ENCODE measurements at regions not wholly inside any gene's neighbourhood (a gene's known extent, or its start where the extent isn't known, plus 50 kb on each side); places are given as distances from the start of the nearest gene placed in this dataset.

DNA sequence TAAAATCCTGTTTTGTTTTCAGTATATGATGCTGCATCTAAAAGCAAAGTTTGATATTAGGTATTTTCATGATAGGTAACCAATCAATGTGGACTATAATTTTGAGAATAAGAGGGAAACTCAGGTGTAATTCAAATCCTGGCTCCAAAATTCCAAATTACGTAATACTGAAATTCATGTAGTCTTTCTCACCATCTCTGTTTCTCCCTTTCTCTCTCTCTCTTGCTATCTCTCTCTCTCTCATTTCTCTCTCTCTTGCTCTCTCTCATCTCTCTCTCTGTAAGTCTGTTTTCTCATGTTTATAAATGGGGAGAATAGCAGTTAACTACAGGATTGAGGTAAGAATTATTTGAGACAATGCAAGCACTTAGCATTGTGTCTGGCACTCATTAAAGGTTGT is 401.1 kb upstream of the TLE4 start:
- DNase-seq, result no peak

DNA sequence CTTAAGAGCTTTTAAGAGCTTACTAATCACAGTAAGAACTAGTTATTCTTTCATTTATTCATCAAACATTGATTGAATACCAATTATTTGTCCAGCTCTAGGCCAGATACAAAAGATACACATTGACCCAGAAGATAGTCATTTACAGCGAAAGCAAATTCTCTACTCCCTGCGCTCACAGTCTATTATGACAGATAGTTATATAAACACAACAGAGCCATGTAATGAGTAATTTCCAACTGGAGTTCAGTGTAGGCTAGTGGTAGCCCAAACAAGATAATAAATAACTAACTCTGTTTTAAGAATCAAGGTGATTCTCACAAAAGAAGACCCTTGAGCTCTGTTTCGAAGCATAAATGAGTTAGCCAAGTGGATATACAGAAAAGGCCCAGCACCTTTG is 397.8 kb upstream of the TLE4 start:
- DNase-seq, result no peak

DNA sequence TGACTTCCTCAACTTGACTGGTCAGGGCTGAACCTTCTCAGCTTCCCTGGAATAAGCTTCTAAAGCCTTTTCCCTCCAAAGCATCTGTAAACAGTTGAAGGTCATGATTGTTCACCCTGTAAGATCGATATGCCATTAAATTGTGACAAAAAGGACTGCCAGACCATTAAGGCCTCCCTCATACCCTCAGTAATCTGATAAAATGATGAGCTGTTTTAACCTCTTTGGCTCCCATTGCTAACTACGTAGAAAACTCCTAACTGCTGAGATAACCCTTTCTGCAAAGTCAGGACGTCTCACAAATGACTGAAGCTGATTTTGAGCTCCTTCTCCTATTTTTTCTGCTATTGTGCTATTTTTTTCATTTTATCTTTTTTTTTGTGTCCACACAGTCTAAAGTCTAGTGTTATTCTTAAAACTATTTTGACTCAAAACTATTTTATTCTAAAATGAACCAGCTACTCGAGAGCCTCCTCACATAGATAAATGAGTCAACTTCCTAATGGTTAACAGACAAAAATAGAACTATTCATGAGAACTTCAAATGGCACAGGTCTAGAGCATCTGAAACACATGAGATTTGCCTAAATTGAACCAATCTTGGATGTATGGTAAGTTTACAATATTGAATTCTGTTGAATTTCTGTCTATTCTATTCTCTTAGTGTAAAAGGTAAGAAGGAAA is 395.6 kb upstream of the TLE4 start:
- DNase-seq, result no peak

DNA sequence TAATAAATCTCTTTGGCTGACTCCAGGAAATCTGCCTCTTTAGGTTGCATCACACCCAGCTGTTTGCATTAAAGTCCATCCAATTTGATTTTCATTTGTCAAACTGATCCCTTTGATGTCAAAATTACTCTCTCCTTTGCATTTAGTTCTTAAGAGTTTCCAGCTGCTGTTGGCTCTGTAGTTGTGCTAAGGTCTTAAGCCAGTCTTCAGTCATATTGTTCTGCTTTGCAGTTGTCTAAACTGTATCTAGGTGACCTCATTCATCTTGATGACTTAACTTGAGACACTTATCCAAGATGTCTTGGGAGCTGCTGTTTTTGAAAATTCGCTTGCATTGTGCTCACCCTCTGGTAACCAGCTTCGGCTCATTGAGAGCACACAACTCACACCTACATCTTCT is 386.9 kb upstream of the TLE4 start:
- no peak for DNase-seq

DNA sequence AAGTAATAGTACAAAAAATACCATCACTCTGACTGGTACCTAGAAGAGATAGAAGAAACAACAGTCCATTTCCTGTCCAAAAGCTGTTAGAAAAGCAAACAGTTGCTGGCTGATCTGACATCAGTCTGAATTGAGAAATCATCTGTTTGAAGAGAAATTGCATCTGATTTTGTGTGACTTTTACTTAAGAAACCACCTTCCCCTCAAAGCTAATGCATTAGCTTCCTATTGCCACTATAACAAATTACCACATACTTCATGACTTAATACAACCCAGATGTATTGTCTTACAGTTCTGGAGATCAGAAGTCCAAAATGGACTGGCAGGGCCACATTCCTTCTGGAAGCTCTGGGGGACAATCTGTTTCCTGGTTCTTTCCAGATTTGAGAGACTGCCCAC is 385.9 kb upstream of the TLE4 start:
- DNase-seq, result no peak

DNA sequence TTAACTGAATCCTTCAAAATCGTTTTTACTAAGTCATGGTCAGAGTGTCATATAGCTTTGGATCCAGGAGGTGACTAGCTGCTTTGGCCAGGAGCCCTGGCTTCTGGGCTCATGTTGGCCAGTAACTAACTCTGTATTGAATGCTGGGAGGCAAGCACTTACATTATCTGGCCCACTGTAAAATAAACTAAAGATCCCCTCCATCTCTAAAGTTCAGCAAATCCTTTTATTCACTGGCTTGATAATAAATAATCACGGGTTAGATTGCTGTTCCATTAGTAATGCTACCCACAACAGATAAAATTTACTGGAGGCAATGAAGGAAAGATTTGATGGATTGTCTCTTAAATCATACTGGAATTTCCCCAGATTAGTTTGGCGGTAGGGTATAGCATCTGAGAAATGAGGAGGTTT is 382.2 kb upstream of the TLE4 start:
- no peak for DNase-seq

DNA sequence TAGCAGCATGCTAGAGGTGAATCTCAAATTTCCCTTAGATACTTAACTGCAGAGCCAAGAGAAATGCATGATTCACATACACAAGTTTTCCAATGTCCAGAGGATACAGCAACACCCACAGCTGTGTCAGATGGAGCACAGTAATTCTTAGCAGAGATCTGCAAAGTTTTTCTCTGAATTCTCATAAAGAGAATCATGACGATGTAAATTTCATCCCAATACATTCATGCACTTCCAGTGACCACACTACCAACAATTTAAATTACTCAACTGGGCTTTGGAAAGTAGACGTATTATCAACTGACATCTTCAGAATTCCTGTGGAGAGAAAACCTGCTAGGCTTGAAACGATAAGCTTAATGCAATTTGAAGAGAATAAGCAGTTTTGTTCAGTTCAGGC is 378.8 kb upstream of the TLE4 start:
- DNase-seq, result no peak

DNA sequence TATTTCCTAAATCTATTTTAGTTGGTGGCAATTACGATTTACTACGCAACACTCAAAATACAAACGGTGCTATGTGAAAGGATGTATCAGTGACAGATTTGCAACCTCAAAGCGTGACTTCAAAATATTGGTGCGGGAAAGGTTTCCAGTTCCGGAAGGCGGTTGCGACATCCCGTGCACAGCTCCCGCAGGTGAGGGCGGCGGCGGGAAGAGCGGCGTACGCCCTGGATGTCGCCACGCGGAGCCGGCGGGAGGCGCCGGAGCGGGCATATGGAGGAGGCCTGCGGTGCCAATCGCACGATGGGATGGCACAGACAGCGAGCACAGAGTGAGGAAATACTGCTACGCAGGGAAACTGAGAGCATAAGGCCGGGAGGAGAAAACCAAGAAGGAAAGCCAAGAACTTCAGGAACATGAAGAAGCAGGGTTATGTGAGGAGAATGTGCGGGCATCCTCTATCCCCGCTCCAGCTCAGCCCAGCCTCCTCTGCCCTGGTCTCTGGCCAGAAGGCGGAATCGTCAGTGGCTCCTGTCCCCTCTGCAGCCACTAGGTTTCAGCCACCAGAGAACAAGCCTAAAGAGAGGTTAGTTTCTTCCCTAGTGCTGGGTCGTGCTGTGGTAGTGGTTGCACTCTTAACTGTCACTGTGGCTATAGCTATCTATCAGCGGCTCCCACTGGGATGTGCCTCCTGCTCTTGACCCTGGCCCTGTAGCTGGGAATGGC is 378.1 kb upstream of the TLE4 start:
- DNase-seq, result no peak

DNA sequence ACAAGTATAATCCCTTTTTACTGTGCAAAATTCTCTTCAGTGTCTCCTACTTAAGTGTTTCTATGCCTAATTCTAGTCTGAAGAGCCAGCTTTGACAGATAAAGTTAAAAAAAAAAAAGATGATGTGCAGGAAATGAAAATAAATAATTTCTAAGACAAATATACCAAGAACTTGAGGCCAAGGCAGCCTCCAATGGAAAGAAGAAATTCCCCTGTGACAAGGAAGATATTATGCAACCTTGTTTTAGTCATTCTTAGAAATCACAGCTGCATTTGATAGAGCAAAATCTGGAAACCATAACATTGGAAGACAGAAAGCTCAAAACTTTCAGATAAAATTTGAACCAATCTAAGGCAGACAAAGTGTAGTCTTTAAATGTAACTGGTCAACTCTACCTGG is 375.9 kb upstream of the TLE4 start:
- DNase-seq, result no peak

DNA sequence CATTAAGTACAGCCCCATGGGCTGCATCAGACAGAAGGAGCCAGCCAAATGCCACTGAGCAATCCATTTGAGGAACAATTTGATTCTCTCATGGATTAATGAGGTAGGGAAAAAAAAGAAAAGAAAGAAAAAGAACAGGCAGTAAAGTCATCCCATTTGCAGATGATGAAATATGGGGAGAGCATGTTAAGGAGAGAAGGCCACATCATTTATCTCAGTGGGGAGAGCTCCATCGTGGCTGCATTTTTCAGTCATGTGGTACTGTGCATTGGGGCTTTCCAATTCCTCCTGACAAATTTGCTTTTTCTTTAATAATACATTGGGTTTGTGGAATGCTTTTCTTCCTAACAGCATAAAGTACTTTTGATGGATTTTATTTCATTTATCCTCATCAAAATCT is 375.2 kb upstream of the TLE4 start:
- DNase-seq, result no peak

DNA sequence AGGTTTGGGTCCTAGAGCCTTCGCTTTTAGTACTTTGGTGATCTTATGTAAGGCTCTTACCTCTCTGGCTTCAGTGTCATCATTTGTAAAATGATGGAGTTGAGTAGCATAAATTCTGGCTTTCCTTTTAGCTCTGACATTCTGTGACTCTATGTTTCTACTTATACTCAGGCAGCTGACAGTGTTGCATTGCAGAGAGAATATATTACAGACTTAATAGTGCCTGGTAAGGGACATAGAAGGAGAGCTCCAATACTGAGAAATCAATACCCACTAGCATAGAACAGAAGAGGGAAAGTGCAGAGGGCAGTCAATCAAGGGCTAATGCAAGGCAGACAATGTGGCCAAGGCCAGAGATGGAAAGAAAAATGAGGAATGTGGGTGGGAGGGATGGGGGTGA is 371.4 kb upstream of the TLE4 start:
- no peak for DNase-seq

DNA sequence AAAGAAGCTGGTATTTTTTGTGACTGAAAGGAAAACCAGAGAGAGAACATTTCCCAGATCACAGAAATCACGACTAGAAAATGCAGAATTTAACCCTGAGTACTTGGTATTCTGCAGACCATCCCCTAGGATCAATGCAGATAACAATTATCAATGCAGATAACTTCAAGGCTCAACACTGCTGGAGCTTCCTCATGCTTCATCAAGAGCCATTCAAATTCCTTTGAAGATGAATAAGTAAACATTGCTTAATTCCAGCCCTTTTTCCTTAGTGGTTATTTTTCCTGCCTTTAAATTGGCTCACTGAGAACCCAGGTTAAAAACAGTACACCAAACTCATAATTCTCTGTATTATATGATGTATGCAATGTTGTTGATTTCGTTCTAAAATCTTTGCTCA is 370.1 kb upstream of the TLE4 start:
- DNase-seq, result no peak

DNA sequence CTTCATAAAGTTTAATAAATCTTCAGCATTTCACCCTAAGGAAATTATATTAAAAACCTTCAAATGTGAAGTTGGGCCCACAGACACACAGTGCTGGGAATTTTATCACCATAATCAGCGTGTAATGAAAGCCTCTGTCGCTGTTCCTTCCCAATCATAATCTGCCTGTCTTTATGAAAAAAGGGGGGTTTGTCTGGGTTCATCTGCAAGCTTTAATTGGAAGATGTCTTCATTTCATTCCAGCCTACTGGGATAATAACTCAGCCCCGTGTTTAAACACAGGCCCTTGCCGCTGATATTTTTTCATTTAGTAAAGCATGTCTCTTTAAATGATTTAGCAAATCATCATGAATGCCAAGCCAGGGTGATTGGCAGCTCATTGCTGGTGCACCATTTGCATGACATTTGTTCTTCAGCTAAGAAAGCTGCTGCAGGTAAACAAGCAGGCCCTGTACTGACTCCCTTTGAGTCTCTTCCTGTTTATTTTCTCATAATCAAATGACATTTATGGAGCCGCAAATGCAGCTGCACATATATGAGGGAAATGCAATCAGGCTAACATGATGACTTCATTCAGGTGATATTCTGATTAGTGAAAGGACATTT is 362.9 kb upstream of the TLE4 start:
- DNase-seq, result no peak

DNA sequence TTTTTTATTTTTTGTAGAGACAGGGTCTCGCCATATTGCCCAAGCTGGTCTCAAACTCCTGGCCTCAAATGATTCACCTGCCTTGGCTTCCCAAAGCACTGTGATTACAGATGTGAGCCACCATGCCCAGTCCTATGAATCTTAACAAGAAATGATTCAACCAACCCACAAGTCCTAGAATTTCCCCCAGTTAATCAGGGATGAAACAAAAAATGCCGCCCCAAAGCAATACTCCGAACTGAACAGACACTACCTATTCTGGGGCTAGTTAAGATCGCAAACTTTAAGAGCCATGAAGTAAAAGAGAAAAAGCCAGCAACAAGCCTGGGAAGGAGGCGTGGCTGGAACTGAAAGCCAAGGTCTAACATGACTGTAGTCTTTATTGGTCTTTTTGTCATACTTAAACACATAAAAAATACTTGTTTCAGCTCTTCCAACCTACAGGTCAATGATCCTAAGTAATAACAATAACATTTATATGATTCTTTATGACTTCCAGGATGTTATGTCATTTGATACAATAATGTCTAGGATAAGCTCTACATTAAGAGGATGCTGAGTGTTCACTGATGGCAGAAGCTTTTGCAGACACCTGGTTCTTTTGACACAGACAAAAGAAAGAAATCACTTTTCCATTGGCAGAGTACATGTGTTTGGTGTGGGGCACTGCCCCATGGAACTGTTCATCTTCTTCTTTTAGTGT is 361.1 kb upstream of the TLE4 start:
- no peak for DNase-seq

DNA sequence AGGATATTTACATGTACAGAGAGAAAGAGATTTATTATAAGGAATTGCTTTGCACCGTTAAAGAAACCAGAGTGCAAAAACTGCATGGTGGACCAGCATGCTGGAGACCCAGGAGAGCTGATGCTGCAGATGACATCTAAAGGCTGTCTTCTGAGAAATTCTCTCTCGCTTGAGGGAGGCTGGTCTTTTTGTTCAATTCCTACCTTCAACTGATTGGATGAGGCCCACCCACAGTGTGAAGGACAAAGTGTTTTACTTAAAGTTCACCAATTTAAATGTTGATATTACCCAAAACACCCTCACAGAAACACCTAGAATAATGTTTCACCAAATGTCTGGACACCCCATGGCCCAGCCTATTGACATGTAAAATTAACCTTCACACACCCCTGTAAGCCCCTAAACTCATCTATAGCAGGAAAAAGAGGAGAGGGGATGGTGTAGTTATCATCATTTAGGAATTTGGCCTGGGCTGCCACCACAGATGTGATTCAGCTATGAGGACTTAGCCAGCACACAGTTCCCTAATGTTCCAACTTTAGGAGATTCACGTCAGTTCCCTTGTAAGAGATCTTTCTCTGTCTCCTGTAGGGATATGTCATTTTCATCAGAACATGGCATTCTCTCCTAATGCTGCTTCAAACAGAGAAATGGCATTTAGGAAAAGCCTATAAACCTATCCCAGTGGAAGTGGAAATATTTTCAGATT is 358.2 kb upstream of the TLE4 start:
- no peak for DNase-seq

DNA sequence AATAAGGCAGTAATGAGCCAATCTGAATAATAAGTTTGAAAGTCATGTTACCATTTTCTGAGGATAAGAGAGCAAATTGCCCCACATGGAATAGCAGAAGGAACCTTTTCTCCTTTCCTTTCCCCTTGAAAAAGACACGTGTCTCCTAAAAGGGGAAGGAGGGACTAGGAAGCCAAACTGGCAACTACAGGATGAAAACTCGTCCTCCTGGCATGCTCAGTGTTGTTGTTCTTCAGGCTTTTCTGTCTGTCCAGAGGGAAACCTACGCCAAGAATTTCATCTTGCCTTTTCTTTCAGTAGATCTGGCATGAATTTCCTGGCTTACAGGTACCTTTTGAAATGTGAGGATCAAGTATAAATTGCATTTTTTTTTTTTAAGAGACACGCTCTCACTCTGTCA is 355.9 kb upstream of the TLE4 start:
- DNase-seq, result no peak

DNA sequence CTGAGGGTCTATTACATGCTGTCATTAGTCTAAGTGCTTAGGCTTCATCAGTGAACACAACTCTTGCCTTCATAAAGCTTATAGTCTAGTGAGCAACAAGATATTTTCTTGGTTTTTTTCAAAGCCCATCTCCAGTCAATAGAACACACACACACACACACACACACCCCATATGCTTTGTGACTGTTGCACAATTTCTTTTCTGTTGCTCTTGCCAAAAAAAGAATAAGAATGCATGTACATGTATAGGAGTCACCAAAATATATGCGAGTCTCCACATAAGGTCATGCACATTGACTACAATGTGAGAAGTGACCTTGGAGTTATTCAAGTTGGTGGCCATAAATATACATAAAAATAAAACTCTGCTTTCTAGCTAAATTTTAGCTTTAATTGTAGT is 351.5 kb upstream of the TLE4 start:
- DNase-seq, result no peak

DNA sequence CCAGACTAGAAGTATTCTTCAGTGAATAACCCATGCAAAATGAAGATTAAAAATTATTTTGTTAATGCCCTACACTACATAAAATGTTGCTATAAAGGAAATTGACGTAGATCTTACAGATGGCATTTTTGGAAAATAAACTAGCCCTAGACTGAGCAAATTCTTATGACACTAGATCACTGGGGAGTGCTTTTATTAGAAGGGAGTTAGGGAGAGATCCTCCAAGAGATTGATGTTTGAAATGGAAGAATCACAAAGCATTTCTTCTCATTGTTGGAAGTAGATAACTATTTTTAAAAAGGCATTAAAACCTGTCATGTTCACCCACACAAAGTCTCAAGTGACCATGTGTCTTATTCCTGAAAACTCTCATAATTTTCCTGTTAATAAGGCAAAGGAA is 351.1 kb upstream of the TLE4 start:
- no peak for DNase-seq

DNA sequence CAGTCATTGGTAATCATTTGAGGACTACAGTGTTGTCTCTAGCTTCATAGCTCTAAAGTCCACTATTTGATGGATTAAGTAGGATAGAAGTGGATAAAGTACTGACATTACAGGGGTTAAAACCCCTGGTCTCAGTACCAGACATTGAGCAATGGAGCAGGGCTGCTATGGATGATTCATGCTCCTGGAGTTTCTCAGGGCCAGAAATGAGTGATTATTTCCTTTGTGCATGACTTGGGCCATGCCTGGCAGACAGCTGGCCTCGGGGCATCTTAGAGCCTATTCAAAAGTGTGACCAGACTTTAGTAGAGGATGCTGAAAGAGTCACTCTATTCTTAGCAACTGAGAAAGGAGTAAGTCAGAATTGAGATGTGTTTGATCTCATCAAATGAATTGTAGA is 350.7 kb upstream of the TLE4 start:
- no peak for DNase-seq

DNA sequence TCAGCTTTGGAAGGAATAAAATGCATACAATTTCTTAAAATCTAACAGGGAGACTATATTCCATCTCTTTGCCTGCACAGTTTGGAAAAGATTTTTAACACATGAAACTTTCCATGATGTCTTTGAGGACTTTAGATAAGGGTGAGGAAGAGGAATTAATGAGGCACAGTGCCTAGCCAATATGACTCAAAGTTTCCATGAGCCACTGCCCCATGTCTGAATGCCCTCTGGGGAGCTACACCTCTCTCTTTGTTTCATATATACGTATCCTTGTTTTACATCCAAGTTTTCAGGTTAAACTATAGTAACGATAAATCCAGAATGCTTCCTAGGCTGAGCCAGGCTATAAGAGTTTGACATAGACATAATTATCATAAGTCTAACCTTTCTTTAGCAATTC is 349.3 kb upstream of the TLE4 start:
- no peak for DNase-seq

DNA sequence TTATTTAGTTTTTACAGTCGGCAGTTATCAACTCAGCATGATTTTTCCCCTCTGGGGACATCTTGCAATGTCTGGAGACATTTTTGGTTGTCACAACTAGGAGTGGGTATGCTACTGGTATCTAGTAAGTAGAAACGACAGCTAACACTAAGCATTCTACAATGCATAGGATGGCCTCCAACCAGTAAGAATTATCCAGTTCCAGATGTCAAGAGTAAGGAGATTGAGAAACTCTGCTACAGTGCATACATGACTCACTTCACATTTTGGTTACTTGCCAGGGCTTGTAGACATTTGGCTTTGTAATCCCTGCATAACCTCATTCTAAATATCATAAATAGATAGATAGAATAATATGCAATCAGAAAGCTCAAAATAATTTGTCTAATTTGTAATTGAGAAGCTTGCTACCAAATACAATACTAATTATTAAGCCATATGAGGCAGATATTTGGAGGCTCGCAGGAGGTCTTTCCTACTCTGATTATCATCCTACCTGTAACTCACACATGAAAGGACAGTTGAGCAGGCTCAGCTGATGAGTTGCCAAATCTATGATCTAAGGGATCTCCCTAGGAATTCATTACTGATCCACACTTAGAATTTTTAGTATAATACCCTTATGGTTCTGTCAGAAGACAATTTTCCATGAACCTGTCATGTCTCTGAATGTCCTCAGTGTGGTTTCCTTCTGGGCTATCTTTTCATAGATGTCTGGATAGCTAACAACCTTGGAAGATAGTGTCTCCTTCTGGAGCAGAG is 346.9 kb upstream of the TLE4 start:
- no peak for DNase-seq

DNA sequence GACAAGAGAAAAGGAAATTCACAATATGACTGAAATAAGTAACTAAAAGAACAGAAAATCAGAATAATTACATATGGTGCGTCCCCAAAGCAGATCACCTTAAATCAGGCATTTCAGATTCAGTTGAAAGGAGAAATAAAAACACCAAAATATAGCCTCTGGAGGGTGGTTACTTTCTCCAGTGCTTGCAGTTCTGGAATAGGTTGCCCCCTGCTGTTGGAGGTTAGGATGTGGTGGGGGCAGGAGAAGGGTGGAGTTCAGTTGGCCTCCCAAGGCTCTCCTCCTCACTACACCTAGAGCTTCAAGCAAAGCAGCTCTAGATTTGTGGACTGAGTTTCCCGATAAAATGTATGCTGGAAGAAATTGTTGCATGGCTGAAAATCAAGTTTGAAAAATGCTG is 338.2 kb upstream of the TLE4 start:
- DNase-seq, result no peak

DNA sequence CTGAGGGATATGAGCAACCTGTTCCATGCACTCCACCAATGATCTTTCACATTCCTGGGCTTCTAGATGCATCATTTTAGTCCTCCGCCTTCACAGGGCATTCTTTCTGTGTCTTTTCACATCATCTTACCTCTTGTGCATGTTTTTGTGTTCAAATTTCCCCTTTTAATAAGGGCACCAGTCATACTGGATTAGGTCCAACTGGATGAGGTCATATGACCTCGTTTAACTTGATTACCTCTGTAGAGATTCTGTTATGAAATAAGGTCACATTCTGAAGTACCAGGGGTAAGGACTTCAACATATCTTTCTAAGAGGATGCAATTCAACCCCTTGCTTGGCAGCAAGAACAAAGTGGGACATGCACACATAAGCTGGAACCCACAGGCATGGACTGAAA is 335.3 kb upstream of the TLE4 start:
- no peak for DNase-seq

Data from CD4-positive, alpha-beta T cell treated with Interleukin-17A for 4 hours (primary cell).